IPS-18c (cell line): ENCODE measurements at regions not wholly inside any gene's neighbourhood (a gene's known extent, or its start where the extent isn't known, plus 50 kb on each side); places are given as distances from the start of the nearest gene placed in this dataset.
"Not testable (repeated sequence)": the region's sequence is repeated elsewhere in the genome, so short reads cannot be mapped to it uniquely, and the experiment has no call there.

Experiments
- H3K4me3 ChIP-seq: 2 replicates; pipeline ENCODE4 v1.7.0; 2013; ENCODE audit warnings: low read depth, mild to moderate bottlenecking, low read length, moderate library complexity; ENCODE audit not compliant: insufficient read depth
- H3K9me3 ChIP-seq: one replicate; pipeline ENCODE4 v1.6.1; 2013; ENCODE audit warnings: mild to moderate bottlenecking, low read length, moderate library complexity; ENCODE audit not compliant: control insufficient read depth, insufficient read depth

DNA sequence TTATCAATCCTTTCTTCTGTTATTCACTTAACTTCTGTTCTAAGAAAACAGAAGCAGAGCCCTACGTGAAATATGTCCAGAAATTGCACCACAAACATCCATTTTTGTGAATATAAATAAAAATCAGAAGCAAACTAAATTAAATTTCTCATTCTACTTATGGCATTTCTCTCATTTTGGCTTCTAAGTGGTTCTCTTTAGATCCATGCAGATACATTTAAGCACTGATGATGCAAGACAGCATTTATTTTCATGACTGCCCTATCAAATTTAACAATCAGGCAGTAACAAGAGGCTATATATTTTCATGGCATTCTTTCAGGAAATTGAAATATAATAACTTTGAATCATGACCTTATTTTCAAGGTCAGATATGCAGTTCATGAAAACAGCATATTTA, 1049.6 kb downstream of the GRM8 start:
- Histone ChIP-seq H3K4me3 (no peak overlapping the region), H3K9me3 (no peaks in the 10 kb centered on the region)

DNA sequence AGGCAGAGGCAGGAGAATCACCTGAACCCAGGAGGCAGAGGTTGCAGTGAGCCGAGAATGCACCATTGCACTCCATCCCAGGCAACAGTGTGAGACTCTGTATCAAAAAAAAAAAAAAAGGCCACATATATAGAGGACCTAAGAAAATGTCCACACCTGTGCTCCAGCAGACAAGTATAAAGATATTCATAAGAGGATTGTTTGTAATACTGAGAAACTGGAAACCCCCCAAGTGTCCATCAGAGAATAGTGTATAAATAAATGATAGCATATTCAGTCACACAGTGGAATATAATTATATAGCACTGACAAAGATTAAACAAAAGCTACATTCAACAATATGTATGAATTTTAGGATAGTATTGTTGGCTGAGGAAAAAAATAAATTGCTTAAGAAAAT, 1050.6 kb downstream of the GRM8 start:
- no peaks in the 10 kb centered on the region for H3K9me3 ChIP-seq
- H3K4me3 ChIP-seq: no peak overlapping the region

DNA sequence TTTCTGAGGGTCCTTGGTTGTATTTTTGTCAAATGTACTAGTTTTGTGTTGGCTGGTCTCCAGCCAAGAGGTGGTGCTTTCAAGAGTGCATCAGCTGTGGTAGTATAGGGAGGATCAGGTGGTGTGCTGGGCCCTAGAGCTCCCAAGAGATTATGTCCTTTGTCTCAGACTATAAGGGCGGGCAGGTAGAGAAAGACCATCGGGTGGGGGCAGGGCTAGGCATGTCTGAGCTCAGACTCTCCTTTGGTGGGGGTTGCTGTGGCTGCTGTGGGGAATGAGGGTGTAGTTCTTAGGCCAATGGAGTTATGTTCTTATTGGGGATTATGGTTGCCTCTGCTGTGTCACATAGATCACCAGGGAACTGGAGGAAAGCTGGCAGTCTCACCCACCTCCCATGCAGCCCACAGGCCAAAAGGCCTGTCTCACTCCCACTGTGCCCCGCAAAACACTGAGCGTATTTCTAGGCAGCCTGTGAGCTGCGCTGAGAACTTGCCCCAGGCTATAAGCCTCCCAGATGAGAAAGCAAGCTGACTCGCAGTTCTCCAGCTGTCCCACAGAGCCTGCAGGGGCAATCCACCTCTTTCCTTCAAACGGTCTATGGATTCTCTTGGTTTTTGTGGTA, 1066.7 kb downstream of the GRM8 start:
- Histone ChIP-seq H3K9me3 (no peaks in the 10 kb centered on the region), H3K4me3 (no peak overlapping the region)

DNA sequence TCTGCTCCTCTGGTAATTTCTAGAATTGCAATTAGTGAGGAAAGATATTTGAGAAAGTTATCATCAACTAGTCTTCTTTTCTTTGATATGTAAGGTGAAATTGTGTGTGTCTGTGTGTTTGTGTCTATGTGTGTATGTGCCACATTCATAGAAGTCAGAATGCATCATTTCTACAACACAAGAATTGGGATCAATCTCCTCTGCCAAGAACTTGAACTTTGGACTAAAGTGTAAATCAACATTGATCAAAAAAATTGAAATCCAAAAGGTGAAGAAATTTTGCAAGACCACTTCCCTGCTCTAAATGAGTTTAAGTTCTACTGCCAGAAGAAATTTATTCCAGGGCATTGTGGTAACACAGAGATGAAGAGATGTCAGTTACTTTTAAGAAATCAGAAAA, 1072.8 kb downstream of the GRM8 start:
- H3K4me3 ChIP-seq: no peak overlapping the region
- no peaks in the 10 kb centered on the region for H3K9me3 ChIP-seq

DNA sequence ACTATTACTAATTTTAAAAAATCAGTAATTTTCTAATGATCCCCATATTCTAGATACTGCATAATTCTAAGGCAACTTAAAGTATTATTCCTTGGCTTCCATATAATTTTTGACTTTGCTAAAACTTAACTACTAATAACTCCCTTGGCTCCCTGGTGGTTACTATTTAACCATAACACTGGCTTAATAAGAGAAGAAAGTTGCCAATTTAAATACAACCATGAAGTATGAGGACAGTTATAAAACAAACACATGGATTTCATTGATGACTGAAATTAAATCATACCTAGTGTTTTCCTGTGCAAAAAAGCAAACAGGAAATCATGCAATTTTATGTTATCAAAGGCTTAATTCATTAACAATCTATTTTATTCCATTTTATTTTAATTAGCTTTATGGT, 1073.9 kb downstream of the GRM8 start:
- H3K4me3 ChIP-seq: no peak overlapping the region
- no peaks in the 10 kb centered on the region for H3K9me3 ChIP-seq

DNA sequence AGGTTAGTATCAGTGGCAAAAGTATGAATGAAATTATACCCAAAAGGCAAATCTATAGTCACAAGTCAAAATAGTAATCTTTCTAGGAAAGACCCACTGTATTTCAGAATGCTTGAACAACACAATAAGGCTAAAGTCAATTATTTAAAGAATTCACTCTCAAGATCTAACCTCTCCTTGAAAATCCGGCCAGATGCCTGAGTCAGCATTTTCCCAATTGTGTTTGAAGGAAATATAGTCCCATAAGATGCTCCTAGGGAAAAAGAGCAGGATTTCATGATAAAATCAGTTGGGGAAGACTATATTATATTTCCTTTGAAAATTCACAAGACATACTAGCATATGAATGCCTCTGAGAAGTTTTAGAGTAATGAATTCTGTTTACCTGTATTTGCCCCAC, 1075.0 kb downstream of the GRM8 start:
- Histone ChIP-seq H3K9me3 (no peaks in the 10 kb centered on the region), H3K4me3 (no peak overlapping the region)

DNA sequence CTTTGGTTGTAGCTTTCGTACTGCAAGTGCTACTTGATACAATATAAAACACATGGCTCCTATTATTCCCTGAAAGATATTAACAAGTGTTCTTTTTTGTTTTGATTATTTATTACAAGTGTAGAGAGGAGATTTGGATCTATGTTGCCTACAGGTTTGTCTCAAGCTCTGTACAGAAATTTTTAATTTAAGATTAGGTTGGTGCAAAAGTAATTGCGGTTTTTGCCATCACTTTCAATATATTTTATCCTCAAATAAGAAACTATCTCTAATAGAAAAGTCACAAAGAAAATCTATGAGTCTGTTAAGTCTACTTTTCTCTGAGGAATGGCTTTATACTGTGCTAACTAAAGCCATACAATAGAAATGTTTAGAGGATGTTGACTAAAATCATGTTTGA, 1086.1 kb downstream of the GRM8 start:
- H3K9me3 ChIP-seq: no peaks in the 10 kb centered on the region
- H3K4me3 ChIP-seq: no peak overlapping the region

DNA sequence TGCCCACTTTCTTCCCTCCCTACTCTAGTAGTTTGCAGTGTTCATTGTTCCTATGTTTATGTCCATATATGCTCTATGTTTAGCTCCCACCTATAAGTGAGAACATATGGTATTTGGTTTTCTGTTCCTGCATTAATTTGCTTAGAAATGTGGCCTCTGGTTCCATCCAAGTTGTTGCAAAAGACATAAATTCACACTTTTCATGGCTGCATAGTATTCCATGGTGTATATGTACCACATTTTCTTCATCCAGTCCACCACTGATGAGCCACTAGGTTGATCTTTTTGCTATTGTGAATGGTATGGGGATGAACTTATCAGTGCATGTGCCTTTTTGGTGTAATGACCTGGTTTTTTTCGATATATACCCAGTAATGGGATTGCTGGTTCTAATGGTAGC, 1089.1 kb downstream of the GRM8 start:
- Histone ChIP-seq H3K9me3 (no peaks in the 10 kb centered on the region), H3K4me3 (no peak overlapping the region)

DNA sequence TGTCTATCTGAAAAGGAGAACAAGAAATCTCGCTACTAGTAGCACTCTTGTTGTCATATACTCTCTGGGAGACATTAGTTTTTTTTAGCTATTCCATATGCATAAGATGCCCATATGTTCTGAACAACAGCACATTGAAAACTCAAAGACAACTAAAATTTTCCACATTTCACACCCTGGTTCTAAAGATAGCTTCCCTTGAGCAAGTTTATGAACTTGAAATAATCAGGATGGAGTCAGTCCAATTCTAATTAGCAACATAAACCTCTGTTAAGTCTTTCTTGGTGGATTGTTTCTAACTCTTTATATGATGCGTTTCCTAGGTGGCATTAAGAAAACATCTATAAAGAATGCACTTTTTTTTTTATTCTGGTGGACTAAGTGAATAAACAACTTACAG, 1095.3 kb downstream of the GRM8 start:
- no peaks in the 10 kb centered on the region for H3K9me3 ChIP-seq
- H3K4me3 ChIP-seq: no peak overlapping the region

DNA sequence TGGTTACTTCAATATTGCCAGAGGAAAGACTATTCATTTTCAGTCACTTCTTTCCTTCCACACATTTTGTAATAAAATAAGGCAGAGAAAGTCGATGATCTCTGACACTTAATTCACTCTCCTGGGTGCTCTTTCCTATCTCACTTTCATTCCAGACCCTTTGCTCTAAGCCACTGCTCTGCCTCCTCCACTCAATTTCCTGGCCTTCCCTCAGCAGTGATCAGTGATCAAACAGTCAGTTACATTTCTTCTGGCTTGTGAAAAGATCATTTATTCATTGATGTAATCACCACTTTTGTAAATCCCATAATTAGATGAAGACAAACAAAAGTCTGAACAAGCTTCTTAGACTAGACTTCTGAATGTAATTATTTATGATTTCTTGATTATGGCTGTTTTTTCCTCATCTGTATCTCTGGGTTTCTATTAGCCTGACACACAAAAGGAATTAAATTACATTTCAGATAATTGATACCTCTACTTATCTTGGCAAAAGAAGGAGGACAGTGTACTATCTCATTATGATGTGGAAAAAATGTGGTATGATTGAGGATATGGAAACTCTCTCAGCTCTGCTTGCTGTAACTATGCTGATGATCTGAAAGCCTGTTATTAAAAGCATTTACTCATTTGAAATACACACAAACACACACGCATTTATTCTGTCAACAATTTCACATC, 1102.3 kb downstream of the GRM8 start:
- Histone ChIP-seq H3K9me3 (no peaks in the 10 kb centered on the region), H3K4me3 (no peak overlapping the region)

DNA sequence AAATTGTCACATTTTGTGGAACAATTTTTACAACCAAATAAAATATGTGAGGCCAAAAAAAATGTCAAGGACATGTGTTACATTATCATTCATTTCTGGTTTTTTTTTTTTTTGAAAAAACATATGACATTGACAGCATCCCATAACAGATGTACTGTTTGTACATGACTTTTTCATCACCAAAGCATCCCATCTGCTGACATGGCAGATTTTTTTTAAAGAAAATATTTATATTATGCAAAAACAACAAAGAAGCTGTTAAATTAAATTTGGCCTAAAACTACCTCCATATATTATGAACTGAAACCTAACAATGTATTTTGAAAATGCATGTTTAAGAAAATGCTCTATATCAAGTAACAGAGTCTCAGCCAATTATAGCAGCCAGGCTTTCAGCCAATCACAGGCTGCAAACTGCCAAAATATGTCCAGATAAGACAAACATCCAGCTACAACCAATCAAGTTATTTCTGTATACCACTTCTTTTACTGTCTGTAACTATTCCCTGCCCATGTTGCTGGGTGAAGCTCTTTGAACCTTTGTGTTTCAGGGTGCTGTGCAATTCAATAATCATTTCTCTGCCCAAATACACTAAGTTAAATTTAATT, 1111.8 kb downstream of the GRM8 start:
- no peaks in the 10 kb centered on the region for H3K9me3 ChIP-seq
- no peak overlapping the region for H3K4me3 ChIP-seq

DNA sequence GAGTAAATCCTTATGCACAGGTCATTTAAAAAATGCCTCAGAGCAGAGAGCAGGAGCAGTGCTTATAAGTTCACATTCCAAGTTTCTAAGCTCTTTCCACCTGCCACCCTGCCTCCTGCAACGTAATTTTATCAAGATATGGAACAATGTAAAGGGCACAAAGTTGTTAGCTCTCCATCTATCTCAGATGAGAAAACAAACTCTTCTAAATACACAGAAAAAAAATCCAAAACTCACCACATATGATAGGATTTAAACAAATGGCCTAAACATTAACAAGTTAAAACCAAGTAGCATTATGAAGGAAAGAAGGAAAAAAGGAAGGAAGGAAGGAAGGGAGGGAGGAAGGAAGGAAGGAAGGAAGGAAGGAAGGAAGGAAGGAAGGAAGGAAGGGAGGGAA, 1132.8 kb downstream of the GRM8 start:
- Histone ChIP-seq H3K4me3 (no peak overlapping the region), H3K9me3 (no peaks in the 10 kb centered on the region)

DNA sequence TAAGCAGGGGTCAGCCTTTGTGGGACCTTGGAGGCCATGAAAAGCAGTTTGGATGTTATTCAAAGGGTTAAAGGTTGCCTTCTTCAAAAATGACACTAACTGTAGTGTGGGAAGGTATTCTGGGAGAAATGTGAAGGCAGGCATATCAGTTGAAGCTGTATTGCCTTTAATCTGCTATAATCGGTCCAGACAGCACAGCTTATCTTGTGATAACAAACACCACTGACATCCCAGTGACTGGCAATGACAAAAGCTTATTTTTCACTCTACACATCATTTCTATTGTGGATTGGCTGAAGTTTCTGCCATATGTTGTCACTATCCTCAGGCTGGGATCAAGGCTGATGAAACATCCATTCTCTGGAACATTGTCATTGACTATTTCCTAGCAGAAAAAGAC, 1149.2 kb downstream of the GRM8 start:
- H3K9me3 ChIP-seq: no peaks in the 10 kb centered on the region

DNA sequence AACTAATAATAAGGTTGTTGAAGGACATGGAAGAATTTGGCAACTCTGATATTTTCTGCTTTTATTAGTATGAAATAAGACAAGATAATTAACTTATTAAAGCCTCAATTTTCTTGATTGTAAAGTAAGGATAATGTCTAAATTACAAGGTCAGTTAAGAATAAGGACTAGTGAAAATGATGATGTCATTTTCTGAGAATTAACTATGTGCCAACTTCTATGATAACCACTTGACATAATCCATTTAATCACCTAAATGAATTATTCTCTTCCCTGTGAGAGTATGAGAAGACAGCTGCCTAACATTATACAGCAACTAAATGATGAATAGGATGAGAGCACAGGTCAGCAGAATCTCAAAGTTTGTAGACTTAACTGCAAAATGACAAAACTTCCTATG, 1153.4 kb upstream of the POT1 start:
- H3K4me3 ChIP-seq: no peak overlapping the region
- H3K9me3 ChIP-seq: no peaks in the 10 kb centered on the region

More for the DNA sequence above, 1149.2 kb downstream of the GRM8 start:
- H3K4me3 ChIP-seq: no peak overlapping the region

DNA sequence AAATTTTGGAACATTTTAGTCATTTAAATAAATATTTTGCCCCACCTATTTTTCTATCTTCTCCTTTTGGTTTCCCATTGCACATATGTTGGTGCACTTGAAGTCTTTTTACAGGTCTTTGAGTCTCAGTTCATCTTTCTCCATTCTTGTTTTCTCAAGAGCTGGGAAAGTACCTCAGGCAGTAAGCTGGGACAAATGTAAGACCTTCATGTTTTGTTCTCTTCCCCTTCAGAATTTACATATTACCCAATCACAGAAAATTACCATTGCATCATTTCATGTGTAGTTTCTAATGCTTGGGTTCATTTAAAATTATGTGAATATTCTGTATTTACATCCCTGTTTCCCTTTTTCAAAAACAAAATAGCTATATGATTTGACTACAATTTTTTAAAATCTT, 1150.0 kb upstream of the POT1 start:
- Histone ChIP-seq H3K4me3 (no peak overlapping the region), H3K9me3 (no peaks in the 10 kb centered on the region)

DNA sequence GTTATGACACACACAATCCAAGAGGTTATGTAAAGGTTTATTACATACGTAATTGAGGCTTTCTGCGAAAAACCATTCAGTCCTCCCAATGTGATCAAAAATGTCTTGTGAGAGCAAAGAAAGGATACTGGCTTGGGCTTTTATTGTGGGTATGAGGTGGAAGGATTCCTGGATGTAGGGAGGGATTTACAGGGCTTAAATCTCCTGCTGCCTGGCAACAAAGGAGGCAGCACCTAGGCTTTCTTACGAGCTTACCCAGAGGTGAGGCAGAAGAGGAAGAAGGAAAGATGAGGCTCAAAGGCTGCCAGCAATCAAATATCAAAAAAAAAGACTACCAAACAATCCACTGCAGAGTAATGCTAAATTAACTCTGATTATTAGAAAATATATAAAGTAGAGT, 1149.5 kb upstream of the POT1 start:
- no peaks in the 10 kb centered on the region for H3K9me3 ChIP-seq
- no peak overlapping the region for H3K4me3 ChIP-seq

DNA sequence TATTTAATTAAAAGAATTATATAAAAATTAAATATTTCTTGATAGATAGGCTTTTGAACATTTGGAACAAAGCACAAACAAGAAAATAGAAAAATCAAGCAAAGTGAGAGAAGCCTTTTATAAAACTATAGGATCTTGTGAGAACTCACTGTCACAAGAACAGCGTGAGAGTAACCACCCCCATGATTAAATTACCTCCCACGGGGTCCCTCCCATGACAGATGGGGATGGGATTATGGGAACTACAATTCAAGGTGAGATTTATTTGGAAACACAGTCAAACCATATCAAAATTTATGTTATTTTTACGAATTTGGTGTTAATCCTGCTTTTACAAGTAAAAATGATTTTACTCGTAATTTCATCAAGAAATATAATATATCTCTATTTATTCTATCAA, 1136.1 kb upstream of the POT1 start:
- Histone ChIP-seq H3K9me3 (no peaks in the 10 kb centered on the region), H3K4me3 (no peak overlapping the region)

DNA sequence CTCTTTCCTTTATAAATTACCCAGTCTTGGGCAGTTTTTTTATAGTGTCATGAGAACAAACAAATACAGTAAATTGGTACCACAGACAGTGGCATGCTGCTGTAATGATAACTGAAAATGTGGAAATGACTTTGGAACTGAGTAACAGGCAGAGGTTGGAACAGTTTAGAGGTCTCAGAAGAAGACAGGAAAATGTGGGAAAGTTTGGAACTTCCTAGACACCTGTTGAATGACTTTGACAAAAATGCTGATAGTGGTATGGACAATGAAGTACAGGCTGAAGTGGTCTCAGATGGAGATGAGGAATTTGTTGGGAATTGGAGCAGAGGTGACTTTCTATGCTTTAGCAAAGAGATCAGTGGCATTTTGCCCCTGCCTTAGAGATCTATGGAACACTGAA, 1128.4 kb upstream of the POT1 start:
- Histone ChIP-seq H3K4me3 (no peak overlapping the region), H3K9me3 (no peaks in the 10 kb centered on the region)

DNA sequence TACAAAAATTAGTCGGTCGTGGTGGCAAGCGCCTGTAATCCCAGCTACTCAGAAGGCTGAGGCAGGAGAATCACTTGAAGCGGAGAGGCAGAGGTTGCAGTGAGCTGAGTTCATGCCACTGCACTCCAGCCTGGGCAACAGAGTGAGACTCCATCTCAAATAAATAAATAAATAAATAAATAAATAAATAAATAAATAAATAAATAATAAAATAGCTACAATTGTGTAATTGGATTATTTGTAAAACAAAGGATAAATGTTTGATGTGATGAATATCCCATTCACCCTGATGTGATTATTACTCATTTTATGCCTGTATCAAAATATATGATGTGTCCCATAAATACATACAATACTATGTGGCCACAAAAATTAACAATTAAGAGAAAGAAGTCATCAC, 1127.0 kb upstream of the POT1 start:
- not testable (repeated sequence) for H3K4me3 ChIP-seq, H3K9me3 ChIP-seq
